ENCODE measurements at regions not wholly inside any gene's neighbourhood (a gene's known extent, or its start where the extent isn't known, plus 50 kb on each side); places are given as distances from the start of the nearest gene placed in this dataset.

GRCh38 chr9:69955536-69956355 is 87.9 kb upstream of the MAMDC2 start:
- TF ChIP-seq, protein P1, sequence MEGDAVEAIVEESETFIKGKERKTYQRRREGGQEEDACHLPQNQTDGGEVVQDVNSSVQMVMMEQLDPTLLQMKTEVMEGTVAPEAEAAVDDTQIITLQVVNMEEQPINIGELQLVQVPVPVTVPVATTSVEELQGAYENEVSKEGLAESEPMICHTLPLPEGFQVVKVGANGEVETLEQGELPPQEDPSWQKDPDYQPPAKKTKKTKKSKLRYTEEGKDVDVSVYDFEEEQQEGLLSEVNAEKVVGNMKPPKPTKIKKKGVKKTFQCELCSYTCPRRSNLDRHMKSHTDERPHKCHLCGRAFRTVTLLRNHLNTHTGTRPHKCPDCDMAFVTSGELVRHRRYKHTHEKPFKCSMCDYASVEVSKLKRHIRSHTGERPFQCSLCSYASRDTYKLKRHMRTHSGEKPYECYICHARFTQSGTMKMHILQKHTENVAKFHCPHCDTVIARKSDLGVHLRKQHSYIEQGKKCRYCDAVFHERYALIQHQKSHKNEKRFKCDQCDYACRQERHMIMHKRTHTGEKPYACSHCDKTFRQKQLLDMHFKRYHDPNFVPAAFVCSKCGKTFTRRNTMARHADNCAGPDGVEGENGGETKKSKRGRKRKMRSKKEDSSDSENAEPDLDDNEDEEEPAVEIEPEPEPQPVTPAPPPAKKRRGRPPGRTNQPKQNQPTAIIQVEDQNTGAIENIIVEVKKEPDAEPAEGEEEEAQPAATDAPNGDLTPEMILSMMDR (IDR thresholded peaks at IDR 0.05): no peak

- TF ChIP-seq, protein P1 (IDR thresholded peaks at IDR 0.05): no peak
Measured at GRCh38 chr9:69961843-69962242, 81.8 kb upstream of the MAMDC2 start.

- TF ChIP-seq, protein P1 (IDR thresholded peaks at IDR 0.05): no peak
Measured at GRCh38 chr9:69963803-69964202, 79.8 kb upstream of the MAMDC2 start.

DNA sequence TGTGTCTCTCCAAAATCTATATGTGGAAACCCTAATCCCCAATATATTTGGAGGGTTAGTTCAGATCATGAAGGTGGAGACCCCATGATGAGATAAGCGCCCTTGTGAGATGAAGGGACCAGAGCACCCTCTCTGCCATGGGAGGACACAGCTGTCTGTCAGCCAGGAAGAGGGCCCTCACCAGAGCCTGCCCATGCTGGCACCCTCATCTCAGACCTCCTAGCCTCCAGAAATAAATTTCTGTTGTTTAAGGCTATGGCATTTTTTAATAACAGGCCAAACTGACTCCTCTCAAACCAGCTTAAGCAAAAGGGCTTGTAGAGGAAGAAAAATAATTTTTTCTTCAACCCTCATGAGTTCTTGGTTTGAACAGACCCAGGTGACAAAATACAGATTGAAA is 79.2 kb upstream of the MAMDC2 start:
- TF ChIP-seq, protein P1 (IDR thresholded peaks at IDR 0.05): no peak

- TF ChIP-seq, protein P1 (IDR thresholded peaks at IDR 0.05): no peak
Measured at GRCh38 chr9:69965416-69966145, 78.1 kb upstream of the MAMDC2 start.

- TF ChIP-seq, protein P1 (IDR thresholded peaks at IDR 0.05): no peak
Measured at GRCh38 chr9:69967344-69967743, 76.3 kb upstream of the MAMDC2 start.

DNA sequence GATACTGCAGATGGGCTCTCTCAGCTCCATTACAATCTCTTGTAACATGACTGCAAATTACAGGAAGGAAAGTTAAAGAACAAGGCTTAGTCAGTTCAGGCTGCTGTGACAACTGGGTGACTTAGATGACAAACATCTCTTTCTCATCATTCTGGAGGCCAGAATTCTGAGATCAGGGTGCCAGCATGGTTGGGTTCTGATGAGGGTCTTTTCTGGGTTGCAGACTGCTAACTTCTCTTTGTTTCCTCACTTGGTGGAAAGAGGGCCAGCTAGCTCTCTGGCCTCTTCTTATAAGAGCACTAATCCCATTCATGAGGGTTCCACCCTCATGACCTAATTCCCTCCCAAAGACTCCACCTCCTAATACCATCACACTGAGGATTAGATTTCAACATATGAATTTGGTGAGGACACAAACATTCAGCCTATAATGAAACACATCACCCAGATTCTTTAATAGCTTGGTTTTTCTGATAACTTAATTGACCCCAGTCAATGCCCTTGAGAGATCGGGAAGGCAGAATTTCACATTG is 73.6 kb upstream of the MAMDC2 start:
- TF ChIP-seq, protein P1 (IDR thresholded peaks at IDR 0.05): no peak

All from LNCAP (cell line).